ENCODE measurements at regions not wholly inside any gene's neighbourhood (a gene's known extent, or its start where the extent isn't known, plus 50 kb on each side); places are given as distances from the start of the nearest gene placed in this dataset.

DNA sequence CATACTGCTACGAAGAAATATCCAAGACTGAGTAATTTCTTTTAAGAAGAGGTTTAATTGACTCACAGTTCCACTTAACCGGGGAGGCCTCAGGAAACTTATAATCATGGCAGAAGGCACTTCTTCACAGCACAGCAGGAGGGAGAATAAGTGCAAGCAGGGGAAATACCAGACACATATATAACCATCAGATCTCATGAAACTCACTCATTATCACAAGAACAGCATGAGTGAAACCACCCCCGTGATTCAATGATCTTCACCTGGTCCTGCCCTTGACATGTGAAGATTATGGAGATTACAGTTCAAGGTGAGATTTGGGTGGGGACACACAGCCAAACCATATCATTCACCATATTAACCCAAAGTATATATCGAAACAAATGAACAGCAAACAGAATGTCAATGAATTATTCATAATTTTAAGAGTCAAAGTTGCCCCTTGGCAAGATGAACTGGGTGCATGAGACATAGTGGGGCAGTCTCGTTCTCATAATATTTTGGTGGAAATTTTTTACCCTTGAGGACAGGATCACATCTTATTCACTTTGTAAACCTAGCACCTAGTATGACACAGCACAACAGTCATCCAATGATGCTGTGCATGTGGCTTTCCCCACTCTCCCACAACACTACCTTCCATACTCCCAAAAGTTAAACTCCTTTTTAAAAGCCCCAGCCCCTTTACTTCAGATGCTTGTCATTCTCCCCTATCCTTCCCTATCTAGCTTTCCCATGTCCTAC is 425.3 kb downstream of the ZEB2 start:
- no peaks in the 10 kb centered on the region for H3K9me3 Mint-ChIP-seq (ENCODE audit: unreplicated experiment)
- TF ChIP-seq, protein P1, sequence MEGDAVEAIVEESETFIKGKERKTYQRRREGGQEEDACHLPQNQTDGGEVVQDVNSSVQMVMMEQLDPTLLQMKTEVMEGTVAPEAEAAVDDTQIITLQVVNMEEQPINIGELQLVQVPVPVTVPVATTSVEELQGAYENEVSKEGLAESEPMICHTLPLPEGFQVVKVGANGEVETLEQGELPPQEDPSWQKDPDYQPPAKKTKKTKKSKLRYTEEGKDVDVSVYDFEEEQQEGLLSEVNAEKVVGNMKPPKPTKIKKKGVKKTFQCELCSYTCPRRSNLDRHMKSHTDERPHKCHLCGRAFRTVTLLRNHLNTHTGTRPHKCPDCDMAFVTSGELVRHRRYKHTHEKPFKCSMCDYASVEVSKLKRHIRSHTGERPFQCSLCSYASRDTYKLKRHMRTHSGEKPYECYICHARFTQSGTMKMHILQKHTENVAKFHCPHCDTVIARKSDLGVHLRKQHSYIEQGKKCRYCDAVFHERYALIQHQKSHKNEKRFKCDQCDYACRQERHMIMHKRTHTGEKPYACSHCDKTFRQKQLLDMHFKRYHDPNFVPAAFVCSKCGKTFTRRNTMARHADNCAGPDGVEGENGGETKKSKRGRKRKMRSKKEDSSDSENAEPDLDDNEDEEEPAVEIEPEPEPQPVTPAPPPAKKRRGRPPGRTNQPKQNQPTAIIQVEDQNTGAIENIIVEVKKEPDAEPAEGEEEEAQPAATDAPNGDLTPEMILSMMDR (IDR thresholded peaks at IDR 0.05; ENCODE audit: unreplicated experiment), result no peak
- H3K27ac Mint-ChIP-seq (ENCODE audit: unreplicated experiment), result no peak overlapping the region
- peaks cover 7% of the 10 kb centered on the region for H3K36me3 Mint-ChIP-seq (ENCODE audit: low read depth, unreplicated experiment)
- no peaks in the 10 kb centered on the region for H3K4me1 Mint-ChIP-seq (ENCODE audit: unreplicated experiment)
- no peak overlapping the region for H3K4me3 Mint-ChIP-seq (ENCODE audit: unreplicated experiment)
- no peaks in the 10 kb centered on the region for H3K27me3 Mint-ChIP-seq (ENCODE audit: unreplicated experiment)
- DNase-seq (ENCODE audit: low spot score), result no peak

GRCh38 chr2:144091622-144092021 is 428.3 kb downstream of the ZEB2 start:
- Mint-ChIP-seq H3K4me3 (ENCODE audit: unreplicated experiment) (no peak overlapping the region), H3K9me3 (ENCODE audit: unreplicated experiment) (no peaks in the 10 kb centered on the region), H3K27me3 (ENCODE audit: unreplicated experiment) (no peaks in the 10 kb centered on the region), H3K36me3 (ENCODE audit: low read depth, unreplicated experiment) (peaks cover 7% of the 10 kb centered on the region), H3K27ac (ENCODE audit: unreplicated experiment) (no peak overlapping the region), H3K4me1 (ENCODE audit: unreplicated experiment) (no peaks in the 10 kb centered on the region)
- DNase-seq (ENCODE audit: low spot score), result no peak
- TF ChIP-seq, protein P1 (IDR thresholded peaks at IDR 0.05; ENCODE audit: unreplicated experiment), result no peak

DNA sequence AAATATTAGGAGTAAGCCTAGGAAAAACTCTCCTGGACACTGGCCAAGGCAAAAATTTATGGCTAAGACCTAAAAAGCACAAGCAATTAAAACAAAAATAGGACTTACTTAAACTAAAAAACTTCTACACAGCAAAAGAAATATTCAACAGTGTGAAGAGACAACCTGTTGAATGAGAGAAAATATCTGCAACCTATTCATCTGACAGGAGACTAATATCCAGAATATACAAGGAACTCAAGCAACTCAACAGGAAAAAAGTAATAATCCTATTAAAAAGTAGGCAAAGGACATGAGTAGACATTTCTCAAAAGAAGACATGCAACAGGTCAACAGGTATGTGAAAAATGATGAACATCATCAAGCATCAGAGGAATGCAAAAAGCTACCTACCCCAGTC is 431.1 kb downstream of the ZEB2 start:
- TF ChIP-seq, protein P1 (IDR thresholded peaks at IDR 0.05; ENCODE audit: unreplicated experiment), result no peak
- Mint-ChIP-seq H3K27ac (ENCODE audit: unreplicated experiment) (no peak overlapping the region), H3K27me3 (ENCODE audit: unreplicated experiment) (no peaks in the 10 kb centered on the region), H3K36me3 (ENCODE audit: low read depth, unreplicated experiment) (peaks cover 3% of the 10 kb centered on the region), H3K4me3 (ENCODE audit: unreplicated experiment) (no peak overlapping the region), H3K4me1 (ENCODE audit: unreplicated experiment) (no peaks in the 10 kb centered on the region), H3K9me3 (ENCODE audit: unreplicated experiment) (no peaks in the 10 kb centered on the region)
- no peak for DNase-seq (ENCODE audit: low spot score)

GRCh38 chr2:144086965-144087364 is 433.0 kb downstream of the ZEB2 start:
- peaks cover 7% of the 10 kb centered on the region for H3K36me3 Mint-ChIP-seq (ENCODE audit: low read depth, unreplicated experiment)
- H3K4me3 Mint-ChIP-seq (ENCODE audit: unreplicated experiment), result no peak overlapping the region
- TF ChIP-seq, protein P1 (IDR thresholded peaks at IDR 0.05; ENCODE audit: unreplicated experiment), result no peak
- no peak for DNase-seq (ENCODE audit: low spot score)
- H3K9me3 Mint-ChIP-seq (ENCODE audit: unreplicated experiment), result no peaks in the 10 kb centered on the region
- H3K27me3 Mint-ChIP-seq (ENCODE audit: unreplicated experiment), result no peaks in the 10 kb centered on the region
- H3K4me1 Mint-ChIP-seq (ENCODE audit: unreplicated experiment), result no peaks in the 10 kb centered on the region
- H3K27ac Mint-ChIP-seq (ENCODE audit: unreplicated experiment), result no peak overlapping the region

GRCh38 chr2:144085016-144085415 is 434.9 kb downstream of the ZEB2 start:
- no peaks in the 10 kb centered on the region for H3K27me3 Mint-ChIP-seq (ENCODE audit: unreplicated experiment)
- H3K4me3 Mint-ChIP-seq (ENCODE audit: unreplicated experiment), result no peak overlapping the region
- no peak overlapping the region for H3K27ac Mint-ChIP-seq (ENCODE audit: unreplicated experiment)
- peaks cover 7% of the 10 kb centered on the region for H3K4me1 Mint-ChIP-seq (ENCODE audit: unreplicated experiment)
- DNase-seq (ENCODE audit: low spot score), result no peak
- H3K9me3 Mint-ChIP-seq (ENCODE audit: unreplicated experiment), result no peaks in the 10 kb centered on the region
- TF ChIP-seq, protein P1 (IDR thresholded peaks at IDR 0.05; ENCODE audit: unreplicated experiment), result no peak
- H3K36me3 Mint-ChIP-seq (ENCODE audit: low read depth, unreplicated experiment), result peaks cover 4% of the 10 kb centered on the region
